ENCODE measurements at regions not wholly inside any gene's neighbourhood (a gene's known extent, or its start where the extent isn't known, plus 50 kb on each side); places are given as distances from the start of the nearest gene placed in this dataset.
A peak's percentile ranks its signal among the peaks of the same experiment; 100 is the strongest.

DNA sequence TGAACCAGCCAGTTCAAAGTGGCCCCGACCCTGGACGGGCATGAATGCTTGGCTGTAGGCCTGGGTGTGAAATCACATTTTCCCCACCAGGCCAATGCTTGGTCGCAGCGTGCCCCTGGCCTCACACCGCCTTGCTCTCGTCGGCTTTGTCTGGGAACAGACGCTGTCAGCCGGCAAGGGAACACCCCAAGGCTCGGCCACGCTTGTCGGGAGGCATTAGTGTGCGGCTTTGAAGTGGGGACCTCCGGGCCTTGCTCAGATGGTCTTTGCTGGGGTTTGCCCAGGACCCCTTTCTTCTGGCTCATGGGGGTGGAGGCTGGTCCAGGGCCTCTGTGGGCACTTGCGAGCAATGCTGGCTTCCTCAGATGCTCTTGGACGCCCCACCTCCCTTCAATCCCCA lies 79.1 kb downstream of the INHBB start:
- DNase-seq (ENCODE audit: low spot score), result no peak

DNA sequence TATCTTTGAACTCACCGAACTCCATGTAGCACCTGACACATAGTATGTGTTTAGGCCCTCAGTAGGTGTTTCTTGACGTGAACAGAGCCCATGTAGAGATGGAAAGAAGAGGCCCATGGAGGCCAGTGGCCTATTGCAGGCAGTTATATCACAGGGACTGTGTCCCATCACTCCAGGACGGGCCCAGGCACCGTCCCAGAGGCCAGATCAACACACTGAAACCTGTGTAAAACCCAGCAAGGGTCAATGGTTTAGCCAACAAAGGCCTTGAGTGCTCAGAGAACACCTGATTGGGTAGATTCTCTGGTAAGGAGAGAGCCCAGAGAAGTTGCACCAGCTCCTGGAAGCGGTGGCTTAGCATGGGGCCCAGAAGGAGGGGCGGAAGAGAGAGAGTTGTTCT lies 82.8 kb downstream of the INHBB start:
- no peak for DNase-seq (ENCODE audit: low spot score)

DNA sequence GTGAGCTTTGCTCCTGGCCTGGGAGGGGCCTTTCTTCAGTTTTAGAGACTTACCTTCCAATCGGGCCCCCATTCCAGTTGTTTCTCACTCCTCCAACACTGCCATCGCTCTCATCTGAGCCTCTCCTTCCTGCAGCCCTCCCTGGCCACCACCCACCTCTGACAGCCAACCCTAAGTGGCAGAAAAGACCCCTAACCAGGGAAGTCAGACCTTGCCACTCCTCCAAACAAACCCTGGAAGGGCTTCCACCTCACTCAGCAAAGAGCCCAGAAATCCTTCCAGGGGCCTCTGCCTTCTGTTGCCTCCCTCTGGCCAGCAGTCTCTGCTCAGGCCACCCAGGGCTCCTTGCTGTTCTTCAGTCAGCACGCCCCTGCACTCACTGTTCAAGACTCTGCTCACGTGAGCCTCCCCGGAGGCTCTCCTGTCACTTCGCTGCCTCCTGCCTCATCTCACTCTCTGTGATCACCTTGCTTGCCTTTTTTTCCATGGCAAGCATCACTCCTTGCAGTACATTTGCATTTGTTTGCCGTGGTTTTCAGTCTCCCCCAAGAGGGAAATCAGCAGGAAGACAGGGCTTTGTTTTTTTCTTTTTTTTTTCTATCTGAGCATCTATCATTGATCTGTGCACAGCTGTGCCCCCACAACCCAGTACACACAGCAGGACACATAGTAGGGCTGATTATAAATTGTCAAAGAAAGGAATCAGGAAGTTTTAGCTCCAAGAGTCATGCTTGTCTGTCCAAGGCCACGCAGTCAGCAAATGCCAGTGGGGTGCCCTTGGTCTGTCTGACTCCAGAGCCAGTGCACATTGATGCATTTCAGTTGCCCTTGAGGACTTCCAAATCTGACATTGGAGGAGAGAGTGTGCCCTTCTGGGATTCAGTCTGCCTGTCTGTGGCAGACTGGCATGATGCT lies 83.9 kb downstream of the INHBB start:
- no peak for DNase-seq (ENCODE audit: low spot score)

DNA sequence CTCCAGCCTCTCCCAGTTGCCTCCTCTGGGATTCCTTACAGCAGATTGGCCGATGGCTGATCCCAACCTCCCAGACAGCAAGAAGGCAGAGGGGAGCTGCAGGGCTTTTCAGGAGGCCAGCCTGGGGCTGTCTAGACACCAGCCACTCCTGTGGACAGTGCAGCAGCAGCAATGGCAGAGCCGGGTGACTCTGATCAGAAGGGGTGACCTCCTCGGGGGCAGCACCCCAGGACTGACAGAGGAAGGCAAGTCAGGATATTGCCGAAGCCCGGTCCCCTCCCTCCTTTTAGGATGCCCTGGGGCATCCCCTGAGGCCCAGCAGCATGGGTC lies 84.5 kb downstream of the INHBB start:
- no peak for DNase-seq (ENCODE audit: low spot score)

DNA sequence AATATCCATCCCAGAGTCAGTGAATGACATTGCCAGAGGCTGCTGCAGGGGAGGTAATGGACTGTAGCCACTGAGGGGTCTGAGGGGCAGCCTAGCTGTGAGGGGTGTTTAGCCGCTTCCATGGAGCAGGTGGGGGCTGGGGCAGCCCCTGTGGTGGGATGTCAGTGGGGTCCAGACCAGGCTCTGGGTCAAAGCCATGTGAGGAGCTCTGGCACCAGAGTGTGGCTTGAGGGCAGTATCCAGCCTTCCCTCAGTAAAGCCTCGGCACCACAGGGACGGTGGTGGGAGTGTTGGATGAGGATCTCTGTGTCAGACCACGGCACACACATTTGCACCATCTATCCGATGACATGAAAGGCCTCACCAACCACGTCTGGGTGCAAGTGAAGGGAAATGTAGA lies 85.0 kb downstream of the INHBB start:
- no peak for DNase-seq (ENCODE audit: low spot score)

DNA sequence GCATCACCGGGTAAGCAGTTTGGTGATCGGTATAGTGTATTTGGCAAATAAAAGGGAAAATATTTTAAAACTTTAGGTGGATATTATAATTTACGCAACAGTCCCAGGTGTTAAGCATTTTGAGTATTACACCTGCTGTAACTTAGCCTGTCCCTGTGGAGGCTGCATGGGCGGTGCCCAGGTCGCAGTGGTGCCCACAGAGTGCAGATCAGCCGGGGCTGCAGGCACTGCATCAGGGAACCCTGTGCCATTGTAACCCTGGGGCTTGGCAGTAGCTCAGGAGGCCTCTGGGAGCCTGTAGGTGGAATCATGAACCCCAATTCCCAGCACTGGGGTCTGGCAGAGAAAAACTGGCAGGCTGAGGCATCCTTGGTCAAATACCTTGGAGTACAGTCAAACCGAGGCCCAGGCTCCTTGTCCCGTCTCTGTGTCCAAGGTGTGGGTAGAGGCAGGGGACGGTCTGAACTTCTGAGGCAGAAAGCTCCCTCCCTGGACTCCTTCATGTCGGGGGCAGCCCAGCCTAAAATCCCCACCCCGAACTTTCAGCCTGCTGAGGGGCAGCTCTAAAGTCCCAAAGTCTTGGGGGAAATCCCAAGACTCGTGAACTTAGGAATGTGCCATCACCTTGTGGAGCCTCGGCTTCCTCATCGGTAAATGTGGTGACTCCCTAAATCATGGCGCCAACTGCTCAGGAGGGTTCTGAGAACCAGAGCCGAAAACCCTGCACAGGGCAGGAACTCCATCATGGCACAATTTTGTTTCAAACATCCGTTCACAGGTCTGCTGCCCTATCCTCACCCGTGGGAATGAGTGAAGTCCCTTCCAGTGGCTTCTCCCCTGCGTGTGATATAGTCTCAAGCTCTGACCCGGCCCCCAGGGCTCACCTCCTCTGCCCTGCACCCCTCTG lies 85.7 kb downstream of the INHBB start:
- DNase-seq (ENCODE audit: low spot score), result no peak

DNA sequence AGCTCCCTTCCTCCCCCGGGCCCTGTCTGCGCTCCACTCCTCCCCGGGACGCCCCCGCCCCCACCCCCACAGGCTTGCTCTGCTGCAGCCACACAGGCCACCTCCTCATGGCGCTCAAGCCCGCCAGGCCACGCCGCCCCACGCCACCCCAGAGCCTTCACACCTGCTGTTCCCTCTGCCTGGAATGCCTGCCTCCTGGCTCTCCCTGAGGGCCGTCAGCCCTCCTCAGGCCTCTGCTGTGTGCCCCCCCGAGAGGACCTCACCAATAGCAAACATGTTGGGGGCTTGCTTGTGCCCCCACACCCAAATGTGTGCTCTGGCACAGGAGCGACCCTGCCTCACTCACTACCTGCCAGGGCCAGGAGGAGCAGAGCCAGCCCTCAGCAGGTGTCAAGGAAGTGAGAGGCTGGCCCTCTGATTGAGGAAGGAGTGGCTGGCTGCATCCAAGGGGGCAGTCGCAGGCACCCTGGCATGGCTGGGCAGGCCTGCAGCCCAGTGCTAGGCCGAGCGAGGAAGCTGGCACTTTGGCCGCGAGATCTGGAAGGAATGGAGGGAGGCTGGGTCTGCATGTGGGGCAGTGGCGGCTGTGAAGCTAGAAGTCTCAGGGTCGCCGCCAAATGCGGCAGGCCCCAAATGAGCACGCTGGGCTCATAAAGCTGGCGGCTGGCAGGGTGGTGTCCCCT lies 86.5 kb downstream of the INHBB start:
- DNase-seq (ENCODE audit: low spot score), result no peak

DNA sequence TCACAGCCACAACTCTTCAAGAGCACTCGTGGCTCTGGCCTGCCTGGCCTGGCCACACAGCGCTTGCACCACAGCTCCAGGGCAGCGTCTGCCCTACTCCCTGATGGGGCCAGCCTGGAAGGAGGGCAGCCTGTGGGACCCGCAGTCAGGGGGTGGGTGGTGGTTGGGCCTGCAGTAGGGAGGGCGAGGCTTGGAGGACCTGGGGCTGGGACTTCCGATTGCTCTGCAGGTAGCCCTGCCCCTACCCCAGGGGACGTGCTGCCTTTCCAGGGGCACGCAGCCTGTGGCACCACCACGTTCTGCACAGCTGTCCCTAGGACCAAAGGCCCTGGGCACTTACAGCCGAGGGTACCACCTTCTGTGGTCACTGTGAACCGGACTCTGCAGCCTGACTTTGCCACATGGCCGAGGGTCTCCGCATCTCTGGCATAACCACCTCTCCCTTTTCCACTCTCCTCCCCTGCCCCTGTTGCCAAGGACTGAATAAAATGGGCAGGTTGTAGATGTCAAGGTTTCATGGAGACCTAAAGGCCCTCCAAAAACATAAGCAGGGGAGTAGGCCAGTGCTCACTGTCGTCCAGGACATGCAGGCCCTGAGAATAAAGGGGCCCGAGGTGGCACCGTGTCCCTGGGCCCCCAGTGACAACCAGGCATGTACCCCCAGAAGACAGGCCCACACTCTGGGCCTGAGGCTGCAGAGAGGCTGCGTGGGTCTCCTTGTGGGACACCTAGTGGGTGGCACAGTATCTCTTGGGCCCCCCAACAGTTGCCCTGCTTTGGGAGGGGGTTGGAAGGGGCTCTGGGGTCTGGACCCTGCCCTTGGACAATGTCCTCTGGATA lies 87.3 kb downstream of the INHBB start:
- no peak for DNase-seq (ENCODE audit: low spot score)

DNA sequence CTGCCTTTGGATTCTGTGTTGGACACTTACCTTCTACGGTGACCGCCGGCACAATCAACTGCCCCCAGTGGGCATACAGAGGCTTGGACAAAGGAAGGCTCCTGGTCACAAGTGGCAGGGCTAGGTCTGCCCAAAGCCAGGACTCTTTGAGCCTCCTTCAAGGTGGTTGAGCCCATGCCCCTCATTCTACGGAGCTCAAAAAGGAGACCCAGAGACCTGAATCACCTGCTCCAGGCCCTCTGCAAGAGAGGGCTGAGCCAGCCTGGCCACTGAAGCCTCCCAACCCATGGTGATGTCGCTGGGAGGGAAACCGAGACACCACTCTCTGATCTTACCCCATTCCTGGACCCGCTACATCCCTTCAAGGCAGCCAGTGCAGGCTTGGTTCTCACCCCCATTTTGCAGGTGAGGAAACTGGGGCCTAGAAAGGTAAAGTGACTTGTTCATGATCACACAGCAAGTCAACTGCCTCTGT lies 87.9 kb downstream of the INHBB start:
- no peak for DNase-seq (ENCODE audit: low spot score)

DNA sequence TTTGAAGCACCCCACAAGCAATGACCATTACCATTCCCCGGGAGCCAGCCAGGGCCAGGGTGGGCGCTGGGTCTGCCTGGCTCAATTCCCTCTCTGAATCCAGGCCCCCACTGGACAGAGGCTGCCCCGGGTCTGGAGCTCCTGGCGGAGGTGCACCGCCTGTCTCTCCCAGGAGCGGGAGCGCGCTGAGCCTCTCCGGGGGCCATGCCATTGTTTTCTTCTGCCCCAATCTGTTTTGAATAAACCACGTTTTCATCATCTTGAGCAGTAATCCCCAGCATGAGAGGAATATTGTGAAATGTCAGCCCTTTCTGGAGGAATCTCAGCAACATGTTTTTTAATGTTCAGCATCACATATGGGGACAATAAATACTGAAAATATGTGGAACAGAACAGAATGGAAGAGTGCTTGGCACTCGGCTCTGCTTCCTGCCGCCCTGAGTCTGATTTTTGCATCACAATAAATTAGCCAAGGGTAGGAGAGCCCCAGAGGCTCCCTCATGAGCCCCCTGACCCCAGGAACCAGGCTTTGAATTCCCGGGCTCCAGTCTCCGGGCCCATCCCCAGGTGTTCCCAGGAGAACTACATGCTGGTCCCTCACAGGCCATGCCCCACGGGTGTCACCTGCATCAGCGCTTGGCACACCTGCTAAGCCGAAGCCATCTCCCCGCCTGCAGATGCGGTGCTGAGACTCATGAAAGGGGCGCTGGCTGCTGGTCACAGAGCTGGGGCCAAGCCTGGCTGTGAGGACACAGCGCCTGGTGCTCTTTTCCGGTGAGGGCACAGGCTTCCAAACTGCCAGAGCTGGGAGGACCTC lies 88.8 kb downstream of the INHBB start:
- DNase-seq (ENCODE audit: low spot score), result no peak

DNA sequence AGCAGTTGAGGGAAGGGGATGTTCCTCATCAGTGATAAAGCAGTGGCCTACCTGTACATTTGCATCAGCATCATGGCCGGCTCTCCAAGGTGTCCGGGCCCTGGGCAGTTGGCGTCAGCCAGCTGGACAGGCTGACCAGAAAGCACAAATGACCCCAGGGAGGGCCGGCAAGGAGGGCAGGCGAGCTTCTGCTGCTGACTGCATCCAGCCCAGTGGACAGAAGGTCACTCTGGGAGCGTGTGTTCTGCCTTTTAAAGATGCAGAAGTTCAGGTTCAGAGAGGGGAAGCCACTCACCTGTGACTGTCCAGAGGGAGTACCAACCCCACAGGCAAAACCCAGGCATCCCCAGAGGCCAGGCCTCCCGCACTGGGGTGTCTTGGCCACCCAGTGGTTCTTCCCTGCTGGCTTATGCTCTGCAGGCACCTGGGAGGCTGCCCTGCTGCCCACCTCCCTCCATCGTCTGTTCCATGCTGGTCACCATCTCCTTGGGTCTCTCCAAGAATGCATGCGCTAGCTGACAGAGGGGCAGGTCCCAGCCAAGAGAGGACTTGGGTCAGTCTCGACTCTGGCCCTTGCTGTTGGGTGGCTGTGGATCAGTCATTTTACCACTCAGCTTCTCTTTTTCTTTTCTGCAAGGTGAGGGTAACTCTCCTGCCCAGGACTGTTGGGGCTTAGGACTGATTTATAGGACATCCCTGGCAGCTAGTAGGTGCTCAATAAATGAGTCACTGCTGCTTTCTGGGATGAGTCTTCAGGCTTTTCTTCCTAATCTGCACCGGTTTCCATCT lies 89.9 kb downstream of the INHBB start:
- DNase-seq (ENCODE audit: low spot score), result no peak

DNA sequence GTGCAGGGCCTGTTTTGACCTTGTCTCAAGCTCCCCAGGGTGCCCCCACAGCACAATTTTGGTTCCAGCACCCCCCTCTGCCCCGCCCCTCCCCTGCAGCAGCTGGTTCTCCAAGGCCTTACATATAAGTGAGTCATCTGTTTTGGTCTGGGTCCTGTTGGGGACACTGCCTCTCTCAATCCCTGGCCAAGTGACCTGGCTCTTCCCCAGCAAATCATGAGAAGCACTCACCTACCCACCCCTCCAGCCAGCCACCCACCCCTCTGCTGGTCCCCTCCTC lies 90.5 kb downstream of the INHBB start:
- no peak for DNase-seq (ENCODE audit: low spot score)

DNA sequence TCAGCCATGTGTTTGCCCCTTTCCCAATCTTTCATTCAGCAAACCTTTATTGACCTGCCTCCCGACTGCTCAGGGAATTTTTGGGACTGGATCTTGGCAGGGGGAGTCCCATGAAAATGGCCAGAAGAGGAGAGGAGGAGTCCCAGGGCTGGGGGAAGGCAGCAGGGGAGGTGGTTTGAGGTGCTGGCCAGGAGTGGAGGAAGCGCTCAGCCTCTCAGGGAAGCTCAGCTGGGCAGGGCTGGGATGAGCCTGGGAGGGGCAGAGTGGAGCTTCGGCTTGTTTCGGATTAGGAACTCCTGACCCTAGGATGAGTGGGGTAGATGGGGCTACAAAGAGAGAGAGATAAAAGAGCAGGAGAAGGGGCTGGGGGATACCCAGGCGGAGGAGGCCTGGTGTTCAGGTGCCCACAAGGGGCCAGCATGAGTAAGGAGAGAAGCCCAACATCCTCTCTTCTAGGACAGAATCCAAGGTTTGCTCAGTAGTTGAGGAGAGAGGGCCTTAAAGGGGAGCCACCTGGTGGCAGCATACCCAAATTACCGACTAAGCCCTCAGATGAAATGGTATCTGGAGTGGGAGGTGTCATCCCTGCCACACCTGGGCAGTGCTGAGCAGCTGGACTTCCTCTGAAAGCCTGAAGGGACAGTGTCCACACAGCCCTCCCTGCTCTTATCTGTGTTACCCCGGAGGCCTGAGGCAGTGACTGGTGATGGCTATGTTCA lies 91.1 kb downstream of the INHBB start:
- peak; percentile 3 for DNase-seq (ENCODE audit: low spot score)

DNA sequence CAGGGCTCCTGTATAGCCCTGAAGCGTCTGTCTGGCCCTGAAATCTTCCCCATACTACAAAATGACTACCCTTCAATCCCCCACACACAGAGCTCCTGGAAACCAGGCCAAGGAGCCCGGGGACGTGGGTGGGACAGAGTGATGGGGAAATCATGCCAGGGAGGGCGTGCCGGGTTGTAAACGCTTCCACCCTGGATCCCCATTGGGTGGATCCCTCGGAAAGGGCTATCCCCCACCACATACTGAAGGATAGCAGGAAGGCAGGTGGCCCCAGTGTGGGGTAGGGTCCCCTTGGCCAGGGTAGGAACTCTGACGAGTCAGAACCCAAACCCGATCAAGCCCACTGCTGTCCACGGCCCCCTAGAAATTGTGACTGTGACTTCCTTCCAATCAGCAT lies 91.7 kb downstream of the INHBB start:
- no peak for DNase-seq (ENCODE audit: low spot score)

DNA sequence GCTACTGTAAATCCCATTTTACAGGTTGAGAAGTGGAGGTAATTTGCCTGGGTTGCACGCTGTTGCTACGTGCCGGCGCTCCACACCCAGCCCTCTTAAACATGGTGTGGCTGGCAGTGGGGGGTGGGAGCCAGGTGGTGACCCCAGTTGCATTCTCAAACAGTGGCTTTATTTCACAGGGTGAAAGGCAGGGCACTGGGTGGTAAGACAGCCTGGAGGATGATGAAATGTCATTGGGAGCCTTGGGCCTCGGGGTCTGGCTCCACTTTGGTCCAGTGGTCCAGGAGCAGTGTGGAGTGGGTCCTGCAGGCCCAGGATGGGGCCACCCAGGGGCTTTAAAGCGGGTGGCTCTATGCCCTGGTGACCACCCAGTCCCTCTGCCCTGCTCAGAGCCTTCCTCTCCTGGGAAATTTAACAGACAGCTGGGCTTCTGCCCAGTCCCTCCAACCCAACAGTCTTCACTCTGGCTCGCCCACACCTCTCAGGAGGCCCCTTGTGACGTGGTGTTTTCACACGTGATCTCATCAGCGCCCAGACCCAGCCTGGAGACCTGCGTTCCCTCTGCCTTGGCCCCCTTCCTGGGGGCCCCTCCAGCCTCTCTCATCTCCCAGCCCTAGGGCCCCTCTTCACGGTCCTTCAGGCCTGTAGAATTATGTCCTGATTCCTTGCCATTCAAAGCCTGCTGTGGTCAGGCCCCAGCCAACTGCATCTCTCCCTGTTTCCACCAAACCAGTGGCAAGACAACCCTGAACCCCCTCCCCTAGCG lies 92.5 kb downstream of the INHBB start:
- no peak for DNase-seq (ENCODE audit: low spot score)

DNA sequence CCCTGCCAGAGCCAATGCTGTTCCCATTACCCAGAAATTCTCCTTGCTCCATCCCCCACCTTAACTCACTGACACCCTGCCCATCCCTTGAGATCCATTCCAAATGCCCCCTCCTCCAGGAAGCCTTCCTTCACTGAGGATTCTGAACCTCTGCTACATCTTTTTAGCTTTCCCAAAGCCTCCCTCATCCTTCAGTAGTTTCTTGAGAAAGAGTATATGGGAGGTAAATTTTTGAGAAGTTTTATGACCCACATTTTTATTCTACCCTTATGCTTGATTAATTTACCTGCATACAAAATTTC lies 93.1 kb downstream of the INHBB start:
- no peak for DNase-seq (ENCODE audit: low spot score)

DNA sequence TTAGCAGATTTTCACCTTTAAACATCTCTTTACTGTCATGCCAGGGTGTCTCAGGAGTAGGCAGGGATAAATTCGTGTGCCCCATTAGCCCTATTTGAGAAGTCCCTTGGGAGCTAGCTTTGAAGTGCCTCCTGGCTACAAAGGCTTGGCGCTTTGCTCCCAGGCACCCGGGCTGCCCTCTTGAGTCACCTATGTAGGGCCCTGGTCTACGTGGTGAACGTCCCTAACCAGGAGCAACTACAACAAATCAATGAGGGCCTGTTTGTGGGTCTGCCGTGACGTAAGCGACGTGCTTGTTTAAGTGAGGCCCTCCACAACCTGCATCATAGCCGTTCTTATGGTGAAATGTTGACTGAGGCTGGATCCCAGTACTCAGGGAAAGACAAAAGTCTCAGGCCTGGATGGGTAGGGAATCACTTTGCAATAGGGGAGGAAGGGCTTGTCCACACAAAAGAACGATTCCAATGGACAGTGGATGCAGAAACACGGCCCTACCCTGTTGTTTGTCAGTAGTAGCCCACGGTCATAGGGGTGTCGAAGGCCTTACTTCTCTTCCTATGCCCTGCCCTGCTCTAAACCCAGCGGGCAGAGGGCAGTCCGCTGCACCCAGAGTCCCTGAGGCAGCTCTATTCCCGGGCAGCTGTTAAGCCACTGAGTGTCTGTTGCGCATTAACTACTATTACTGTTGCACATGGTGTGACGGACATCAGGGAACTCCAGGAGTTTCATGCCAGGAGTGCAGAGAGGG lies 93.9 kb downstream of the INHBB start:
- no peak for DNase-seq (ENCODE audit: low spot score)

All from cerebellar cortex (tissue), 1 donor.